AG09309 (cell line): ENCODE measurements at regions not wholly inside any gene's neighbourhood (a gene's known extent, or its start where the extent isn't known, plus 50 kb on each side); places are given as distances from the start of the nearest gene placed in this dataset.
"Not testable (repeated sequence)": the region's sequence is repeated elsewhere in the genome, so short reads cannot be mapped to it uniquely, and the experiment has no call there.

Source experiments
- DNase-seq: peaks from one replicate; pipeline ENCODE4 v3.0.0-alpha.2; 2010; ENCODE audit warnings: low read depth
- H3K4me3 ChIP-seq: 2 replicates; pipeline ENCODE4 v1.5.1; 2011; ENCODE audit warnings: mild to moderate bottlenecking, low read depth, low read length, moderate library complexity; ENCODE audit not compliant: control insufficient read depth
- TF ChIP-seq, protein P1 (sequence below): IDR thresholded peaks from 2 replicates; pipeline ENCODE4 v1.5.1; 2011; ENCODE audit warnings: mild to moderate bottlenecking, low read depth, low read length, inconsistent platforms; ENCODE audit not compliant: insufficient read depth, control insufficient read depth; ENCODE audit errors: missing control alignments

- H3K4me3 ChIP-seq, result no peak overlapping the region
- TF ChIP-seq, protein P1, sequence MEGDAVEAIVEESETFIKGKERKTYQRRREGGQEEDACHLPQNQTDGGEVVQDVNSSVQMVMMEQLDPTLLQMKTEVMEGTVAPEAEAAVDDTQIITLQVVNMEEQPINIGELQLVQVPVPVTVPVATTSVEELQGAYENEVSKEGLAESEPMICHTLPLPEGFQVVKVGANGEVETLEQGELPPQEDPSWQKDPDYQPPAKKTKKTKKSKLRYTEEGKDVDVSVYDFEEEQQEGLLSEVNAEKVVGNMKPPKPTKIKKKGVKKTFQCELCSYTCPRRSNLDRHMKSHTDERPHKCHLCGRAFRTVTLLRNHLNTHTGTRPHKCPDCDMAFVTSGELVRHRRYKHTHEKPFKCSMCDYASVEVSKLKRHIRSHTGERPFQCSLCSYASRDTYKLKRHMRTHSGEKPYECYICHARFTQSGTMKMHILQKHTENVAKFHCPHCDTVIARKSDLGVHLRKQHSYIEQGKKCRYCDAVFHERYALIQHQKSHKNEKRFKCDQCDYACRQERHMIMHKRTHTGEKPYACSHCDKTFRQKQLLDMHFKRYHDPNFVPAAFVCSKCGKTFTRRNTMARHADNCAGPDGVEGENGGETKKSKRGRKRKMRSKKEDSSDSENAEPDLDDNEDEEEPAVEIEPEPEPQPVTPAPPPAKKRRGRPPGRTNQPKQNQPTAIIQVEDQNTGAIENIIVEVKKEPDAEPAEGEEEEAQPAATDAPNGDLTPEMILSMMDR, result no peak
- DNase-seq, result no peak
Observed at GRCh38 chr14:48628870-48629269, 953.5 kb upstream of the MDGA2 start.

GRCh38 chr14:48622980-48623379 is 947.6 kb upstream of the MDGA2 start:
- no peak for DNase-seq
- no peak overlapping the region for H3K4me3 ChIP-seq
- TF ChIP-seq, protein P1, result no peak

GRCh38 chr14:48618057-48618456 is 942.7 kb upstream of the MDGA2 start:
- DNase-seq, result no peak
- TF ChIP-seq, protein P1, result no peak
- no peak overlapping the region for H3K4me3 ChIP-seq

- DNase-seq, result no peak
- H3K4me3 ChIP-seq, result no peak overlapping the region
Observed at GRCh38 chr14:48616931-48617330, 941.5 kb upstream of the MDGA2 start.

GRCh38 chr14:48615618-48616017 is 940.2 kb upstream of the MDGA2 start:
- no peak overlapping the region for H3K4me3 ChIP-seq
- TF ChIP-seq, protein P1, result no peak
- no peak for DNase-seq

More at GRCh38 chr14:48616931-48617330, 941.5 kb upstream of the MDGA2 start:
- TF ChIP-seq, protein P1, result no peak

DNA sequence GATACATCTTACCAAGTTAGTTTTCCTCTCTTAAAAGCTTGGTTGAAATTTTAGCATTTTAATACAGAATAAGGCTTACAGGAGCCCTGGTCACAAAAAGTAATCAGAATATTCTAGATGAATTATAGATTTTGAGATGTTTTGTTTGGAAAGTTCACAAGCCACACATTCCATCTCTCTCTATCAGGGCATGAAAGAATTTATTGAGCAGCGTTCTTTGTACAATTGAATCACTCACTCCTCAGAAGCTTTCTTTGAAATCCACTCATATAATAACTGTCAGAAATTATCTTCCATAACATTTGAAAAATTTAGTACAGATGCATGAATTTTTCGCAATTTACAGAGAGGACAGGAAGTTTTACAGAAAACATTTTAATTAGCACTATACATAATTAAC is 938.6 kb upstream of the MDGA2 start:
- TF ChIP-seq, protein P1, result no peak
- no peak overlapping the region for H3K4me3 ChIP-seq
- DNase-seq, result no peak

DNA sequence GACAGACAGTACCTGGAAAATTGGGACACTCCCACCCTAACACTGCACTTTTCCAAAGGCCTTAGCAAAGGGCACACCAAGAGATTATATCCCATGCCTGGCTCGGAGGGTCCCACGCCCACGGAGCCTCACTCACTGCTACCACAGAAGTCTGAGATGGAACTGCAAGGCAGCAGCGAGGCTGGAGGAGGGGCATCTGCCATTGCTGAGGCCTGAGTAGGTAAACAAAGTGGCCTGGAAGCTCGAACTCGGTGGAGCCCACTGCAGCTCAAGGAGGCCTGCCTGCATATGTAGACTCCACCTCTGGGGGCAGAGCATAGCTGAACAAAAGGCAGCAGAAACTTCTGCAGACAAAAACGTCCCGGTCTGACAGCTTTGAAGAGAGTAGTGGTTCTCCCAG is 931.6 kb upstream of the MDGA2 start:
- DNase-seq, H3K4me3 ChIP-seq: not testable (repeated sequence)

GRCh38 chr14:48598458-48598857 is 923.1 kb upstream of the MDGA2 start:
- H3K4me3 ChIP-seq, result no peak overlapping the region
- no peak for DNase-seq
- TF ChIP-seq, protein P1, result no peak
